OCI-LY3 (cell line): ENCODE measurements at regions not wholly inside any gene's neighbourhood (a gene's known extent, or its start where the extent isn't known, plus 50 kb on each side); places are given as distances from the start of the nearest gene placed in this dataset.

Source experiments
- CTCF ChIP-seq: fragments of 200-600, 300-600 bp; sonication (generic); IDR thresholded peaks from 2 replicates; pipeline ENCODE4 v1.5.1; 2014; ENCODE audit warnings: antibody characterized with exemption, low read length, low read depth
- EZH2phosphoT487 ChIP-seq: fragments of 200-600 bp; shearing (Covaris generic); IDR thresholded peaks from 2 replicates; pipeline ENCODE4 v1.6.1; 2018; ENCODE audit warnings: antibody characterized with exemption, mixed run types, low read depth

DNA sequence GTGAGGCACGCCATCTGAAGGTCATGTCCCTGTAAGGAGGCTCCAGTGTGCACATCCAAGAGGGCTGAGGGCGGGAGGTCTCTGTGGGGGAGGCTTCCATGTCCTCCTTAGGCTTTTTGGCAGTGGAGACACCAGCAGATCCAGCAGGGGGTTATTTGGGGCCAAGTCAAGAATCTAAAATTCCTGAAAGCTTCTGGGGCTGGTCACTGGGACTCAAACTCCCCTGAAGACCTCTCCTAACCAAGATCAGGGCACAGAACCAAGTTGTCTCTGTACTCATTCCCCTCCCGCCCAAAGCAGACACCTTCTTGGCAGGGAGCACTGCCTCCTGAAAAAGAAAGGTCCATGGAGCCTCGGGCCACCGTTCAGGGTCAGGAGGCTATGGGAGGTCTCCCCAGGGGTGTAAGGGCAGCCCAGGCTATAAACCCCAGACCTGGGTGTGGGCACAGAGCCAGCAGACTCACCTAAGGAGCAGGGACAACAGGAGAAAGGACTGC, 127.4 kb upstream of the ADRA1B start:
- TF ChIP-seq CTCF (no peak), EZH2phosphoT487 (no peak)
